ENCODE measurements at regions not wholly inside any gene's neighbourhood (a gene's known extent, or its start where the extent isn't known, plus 50 kb on each side); places are given as distances from the start of the nearest gene placed in this dataset.

DNA sequence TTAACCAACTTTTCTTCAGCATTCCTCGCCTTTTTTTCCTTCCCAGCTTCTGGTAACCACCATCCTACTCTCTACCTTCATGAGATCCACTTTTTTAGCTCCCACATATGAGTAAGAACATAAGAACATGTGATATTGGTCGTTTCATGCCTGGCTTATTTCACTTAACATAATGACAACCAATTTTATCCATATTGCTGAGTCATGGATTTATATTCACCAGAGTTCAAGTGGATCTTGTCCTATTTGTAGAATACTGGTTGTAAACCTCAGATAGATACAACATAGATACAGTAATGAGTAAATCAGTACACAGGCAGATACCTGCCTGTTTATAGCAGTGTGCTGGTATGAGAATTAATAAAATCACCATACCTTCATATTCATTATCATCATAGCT is 412.0 kb upstream of the RBMS3 start:
- in situ Hi-C loops (cut with MboI; ENCODE audit: low sequenced_read_pairs in 4 of 4) (no loop called here), intact Hi-C loops (cut with DNase I; ENCODE audit: low total_unique reads) (no loop called here)
- no peak for DNase-seq
- H3K27me3 ChIP-seq: no peaks in the 10 kb centered on the region
- no peaks in the 10 kb centered on the region for H3K36me3 ChIP-seq
- no peaks in the 10 kb centered on the region for H3K9me3 ChIP-seq
- peaks cover 9 to 12% of the 10 kb centered on the region in 2 donors for H3K4me1 ChIP-seq
- ATAC-seq: no peak
- no peak overlapping the region for H3K27ac ChIP-seq
- TF ChIP-seq, protein P1, sequence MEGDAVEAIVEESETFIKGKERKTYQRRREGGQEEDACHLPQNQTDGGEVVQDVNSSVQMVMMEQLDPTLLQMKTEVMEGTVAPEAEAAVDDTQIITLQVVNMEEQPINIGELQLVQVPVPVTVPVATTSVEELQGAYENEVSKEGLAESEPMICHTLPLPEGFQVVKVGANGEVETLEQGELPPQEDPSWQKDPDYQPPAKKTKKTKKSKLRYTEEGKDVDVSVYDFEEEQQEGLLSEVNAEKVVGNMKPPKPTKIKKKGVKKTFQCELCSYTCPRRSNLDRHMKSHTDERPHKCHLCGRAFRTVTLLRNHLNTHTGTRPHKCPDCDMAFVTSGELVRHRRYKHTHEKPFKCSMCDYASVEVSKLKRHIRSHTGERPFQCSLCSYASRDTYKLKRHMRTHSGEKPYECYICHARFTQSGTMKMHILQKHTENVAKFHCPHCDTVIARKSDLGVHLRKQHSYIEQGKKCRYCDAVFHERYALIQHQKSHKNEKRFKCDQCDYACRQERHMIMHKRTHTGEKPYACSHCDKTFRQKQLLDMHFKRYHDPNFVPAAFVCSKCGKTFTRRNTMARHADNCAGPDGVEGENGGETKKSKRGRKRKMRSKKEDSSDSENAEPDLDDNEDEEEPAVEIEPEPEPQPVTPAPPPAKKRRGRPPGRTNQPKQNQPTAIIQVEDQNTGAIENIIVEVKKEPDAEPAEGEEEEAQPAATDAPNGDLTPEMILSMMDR (IDR thresholded peaks at IDR 0.05 in 4 of 5, conservative IDR thresholded peaks at IDR 0.05 in 1 of 5): no peak
- TF ChIP-seq POLR2A (IDR thresholded peaks at IDR 0.05): no peak
- no peak overlapping the region for H3K4me3 ChIP-seq

DNA sequence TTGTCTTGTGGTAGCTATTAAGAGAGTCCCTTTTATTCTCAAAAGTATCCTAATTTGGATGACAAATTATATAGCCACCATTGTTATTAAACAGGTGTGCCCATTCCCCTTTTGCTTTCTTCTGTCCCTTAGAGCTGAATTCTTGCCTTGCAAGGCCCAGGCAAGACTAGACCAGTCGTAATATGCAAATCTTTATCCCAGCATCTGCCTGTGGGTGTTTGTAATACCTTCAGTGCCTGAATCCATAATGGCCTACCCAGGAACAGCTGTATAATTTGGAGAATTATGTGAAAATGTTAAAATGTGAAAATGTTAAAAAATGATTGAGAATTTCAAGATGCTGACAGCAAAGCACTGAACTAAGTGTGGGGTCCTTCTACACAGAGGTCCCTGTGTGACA is 403.0 kb upstream of the RBMS3 start:
- no peak for DNase-seq
- no peaks in the 10 kb centered on the region for H3K27me3 ChIP-seq
- H3K4me1 ChIP-seq: peaks cover 24 to 36% of the 10 kb centered on the region in 2 donors
- intact Hi-C loops (cut with DNase I; ENCODE audit: low total_unique reads) (loop anchor here (2.0 kb wide), 1 partner anchor 129 kb away; no protein-coding TSS in a partner anchor), in situ Hi-C loops (cut with MboI; ENCODE audit: low sequenced_read_pairs in 4 of 4) (no loop called here)
- H3K4me3 ChIP-seq: no peak overlapping the region
- no peaks in the 10 kb centered on the region for H3K36me3 ChIP-seq
- H3K9me3 ChIP-seq: no peaks in the 10 kb centered on the region
- ATAC-seq: no peak
- H3K27ac ChIP-seq: no peak overlapping the region
- TF ChIP-seq POLR2A (IDR thresholded peaks at IDR 0.05): no peak
- TF ChIP-seq, protein P1 (IDR thresholded peaks at IDR 0.05 in 4 of 5, conservative IDR thresholded peaks at IDR 0.05 in 1 of 5): no peak

DNA sequence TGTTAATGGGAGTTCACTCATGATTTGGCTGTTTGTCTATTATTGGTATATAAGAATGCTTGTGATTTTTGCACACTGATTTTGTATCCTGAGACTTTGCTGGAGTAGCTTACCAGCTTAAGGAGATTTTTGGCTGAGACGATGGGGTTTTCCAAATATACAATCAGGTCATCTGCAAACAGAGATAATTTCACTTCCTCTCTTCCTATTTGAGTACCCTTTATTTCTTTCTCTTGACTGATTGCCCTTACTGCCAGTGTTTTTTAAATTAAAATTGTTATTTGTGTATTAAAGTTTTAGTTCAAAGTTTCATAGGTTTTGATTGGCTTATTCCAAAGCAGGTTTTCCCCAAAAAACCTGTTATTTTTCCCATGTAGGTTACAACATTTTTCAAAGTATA is 390.5 kb upstream of the RBMS3 start:
- Histone ChIP-seq H3K27ac (no peak overlapping the region), H3K9me3 (no peaks in the 10 kb centered on the region)
- no peak for TF ChIP-seq POLR2A (IDR thresholded peaks at IDR 0.05)
- TF ChIP-seq, protein P1 (IDR thresholded peaks at IDR 0.05 in 4 of 5, conservative IDR thresholded peaks at IDR 0.05 in 1 of 5): no peak

DNA sequence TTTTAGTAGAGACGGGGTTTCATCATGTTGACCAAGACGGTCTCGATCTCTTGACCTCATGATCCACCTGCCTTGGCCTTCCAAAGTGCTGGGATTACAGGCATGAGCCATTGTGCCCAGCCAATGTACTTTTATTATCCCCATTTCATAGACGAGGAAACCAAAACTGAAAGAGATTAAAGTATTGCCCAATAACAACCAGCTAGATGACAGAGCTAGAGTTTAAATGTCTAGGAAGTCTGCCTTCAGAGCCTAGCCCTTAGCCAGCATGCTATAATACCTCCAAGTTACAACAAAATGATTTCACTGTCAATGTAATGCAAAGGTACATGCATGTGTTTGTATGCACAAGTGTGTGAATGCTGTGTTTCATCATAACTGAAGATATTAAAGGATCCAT is 389.4 kb upstream of the RBMS3 start:
- no peaks in the 10 kb centered on the region for H3K27me3 ChIP-seq
- H3K36me3 ChIP-seq: no peaks in the 10 kb centered on the region
- in situ Hi-C loops (cut with MboI; ENCODE audit: low sequenced_read_pairs in 4 of 4) (no loop called here), intact Hi-C loops (cut with DNase I; ENCODE audit: low total_unique reads) (no loop called here)
- H3K4me1 ChIP-seq: no peaks in the 10 kb centered on the region
- ATAC-seq (no peak), DNase-seq (no peak)
- H3K27ac ChIP-seq: no peak overlapping the region
- no peak for TF ChIP-seq POLR2A (IDR thresholded peaks at IDR 0.05)
- TF ChIP-seq, protein P1 (IDR thresholded peaks at IDR 0.05 in 4 of 5, conservative IDR thresholded peaks at IDR 0.05 in 1 of 5): no peak
- H3K4me3 ChIP-seq: no peak overlapping the region
- no peaks in the 10 kb centered on the region for H3K9me3 ChIP-seq

More for the DNA sequence above, 390.5 kb upstream of the RBMS3 start:
- intact Hi-C loops (cut with DNase I; ENCODE audit: low total_unique reads) (no loop called here), in situ Hi-C loops (cut with MboI; ENCODE audit: low sequenced_read_pairs in 4 of 4) (no loop called here)
- Histone ChIP-seq H3K27me3 (no peaks in the 10 kb centered on the region), H3K4me3 (no peak overlapping the region), H3K4me1 (no peaks in the 10 kb centered on the region), H3K36me3 (no peaks in the 10 kb centered on the region)
- no peak for DNase-seq
- no peak for ATAC-seq

DNA sequence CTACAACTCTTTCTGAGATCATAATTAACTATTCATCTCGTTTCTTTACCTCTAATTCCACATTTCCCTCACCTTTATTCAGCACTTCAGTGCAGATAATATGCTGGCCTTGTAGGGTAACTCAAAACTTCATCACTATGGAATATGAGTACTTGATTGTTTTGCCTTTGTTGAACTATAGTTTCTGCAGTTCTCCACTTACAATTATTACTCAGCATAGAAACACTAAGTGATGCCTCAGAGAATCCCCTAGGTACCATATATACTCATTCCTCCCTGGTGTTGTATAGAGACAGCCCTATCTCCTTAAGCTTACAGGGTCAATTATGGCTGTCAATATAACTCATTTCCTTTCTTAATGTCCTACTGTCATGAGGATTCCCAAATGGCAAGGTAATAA is 380.6 kb upstream of the RBMS3 start:
- H3K27ac ChIP-seq: no peak overlapping the region
- in situ Hi-C loops (cut with MboI; ENCODE audit: low sequenced_read_pairs in 4 of 4): loop anchor here in 2 of 4 donors (25.0 kb wide), 1 partner anchor 862 kb away; no protein-coding TSS in a partner anchor

More for the DNA sequence above, 380.6 kb upstream of the RBMS3 start:
- ATAC-seq: no peak
- no peaks in the 10 kb centered on the region for H3K36me3 ChIP-seq
- DNase-seq: no peak
- H3K4me3 ChIP-seq: no peak overlapping the region
- H3K27me3 ChIP-seq: no peaks in the 10 kb centered on the region
- H3K9me3 ChIP-seq: no peaks in the 10 kb centered on the region
- intact Hi-C loops (cut with DNase I; ENCODE audit: low total_unique reads): no loop called here
- H3K4me1 ChIP-seq: peaks cover 0 to 9% of the 10 kb centered on the region in 2 donors
- TF ChIP-seq, protein P1 (IDR thresholded peaks at IDR 0.05 in 4 of 5, conservative IDR thresholded peaks at IDR 0.05 in 1 of 5): no peak
- TF ChIP-seq POLR2A (IDR thresholded peaks at IDR 0.05): no peak

Data from gastrocnemius medialis (tissue), 4 donors.